ENCODE measurements at regions not wholly inside any gene's neighbourhood (a gene's known extent, or its start where the extent isn't known, plus 50 kb on each side); places are given as distances from the start of the nearest gene placed in this dataset.

GRCh38 chr18:35862119-35862640 lies 110.3 kb upstream of the RMP24 start:
- intact Hi-C loops (cut with DNase I; ENCODE audit: low total_unique reads) (no loop called here), in situ Hi-C loops (cut with MboI; ENCODE audit: low pct_ligation_motif_present in 1 of 4, low pct_unique_long_range_greater_than_20kb in 1 of 4, low sequenced_read_pairs in 3 of 4) (no loop called here)
- no peak overlapping the region for H3K4me3 ChIP-seq
- TF ChIP-seq EP300 (IDR thresholded peaks at IDR 0.05; ENCODE audit: low read depth) (no peak), POLR2AphosphoS5 (IDR thresholded peaks at IDR 0.05) (no peak), POLR2A (IDR thresholded peaks at IDR 0.05) (no peak), CTCF (IDR thresholded peaks at IDR 0.05) (no peak)
- no peak overlapping the region for H3K27ac ChIP-seq
- no peak for DNase-seq
- H3K27me3 ChIP-seq = no peaks in the 10 kb centered on the region
- 57 to 65% methylated on average over 2 to 4 of the region's 4 CpGs for WGBS, 2 donors (ENCODE audit: low coverage in 1 of 2)
- no peaks in the 10 kb centered on the region for H3K36me3 ChIP-seq
- no peaks in the 10 kb centered on the region for H3K9me3 ChIP-seq
- no peaks in the 10 kb centered on the region for H3K4me1 ChIP-seq

GRCh38 chr18:35864916-35865315 lies 107.6 kb upstream of the RMP24 start:
- 80% methylated on average over 1 of the region's 1 CpG; no CpG with 5 or more reads in 1 of the 2 donors for WGBS, 2 donors (ENCODE audit: low coverage in 1 of 2)
- no peak overlapping the region for H3K4me3 ChIP-seq
- H3K4me1 ChIP-seq = no peaks in the 10 kb centered on the region
- no peak for DNase-seq
- no peaks in the 10 kb centered on the region for H3K9me3 ChIP-seq
- intact Hi-C loops (cut with DNase I; ENCODE audit: low total_unique reads) = no loop called here
- H3K36me3 ChIP-seq = no peaks in the 10 kb centered on the region
- no peak overlapping the region for H3K27ac ChIP-seq
- no peaks in the 10 kb centered on the region for H3K27me3 ChIP-seq
- TF ChIP-seq POLR2AphosphoS5 (IDR thresholded peaks at IDR 0.05) (no peak), EP300 (IDR thresholded peaks at IDR 0.05; ENCODE audit: low read depth) (no peak), POLR2A (IDR thresholded peaks at IDR 0.05) (no peak), CTCF (IDR thresholded peaks at IDR 0.05) (no peak)
- in situ Hi-C loops (cut with MboI; ENCODE audit: low pct_ligation_motif_present in 1 of 4, low pct_unique_long_range_greater_than_20kb in 1 of 4, low sequenced_read_pairs in 3 of 4) = no loop called here

GRCh38 chr18:35868915-35869314 lies 103.6 kb upstream of the RMP24 start:
- H3K4me3 ChIP-seq = no peak overlapping the region
- no peaks in the 10 kb centered on the region for H3K4me1 ChIP-seq
- no peaks in the 10 kb centered on the region for H3K36me3 ChIP-seq
- no peak overlapping the region for H3K27ac ChIP-seq
- in situ Hi-C loops (cut with MboI; ENCODE audit: low pct_ligation_motif_present in 1 of 4, low pct_unique_long_range_greater_than_20kb in 1 of 4, low sequenced_read_pairs in 3 of 4) = no loop called here
- no peak for DNase-seq
- H3K27me3 ChIP-seq = no peaks in the 10 kb centered on the region
- intact Hi-C loops (cut with DNase I; ENCODE audit: low total_unique reads) = no loop called here
- H3K9me3 ChIP-seq = no peaks in the 10 kb centered on the region
- TF ChIP-seq POLR2AphosphoS5 (IDR thresholded peaks at IDR 0.05) (no peak), POLR2A (IDR thresholded peaks at IDR 0.05) (no peak), CTCF (IDR thresholded peaks at IDR 0.05) (no peak), EP300 (IDR thresholded peaks at IDR 0.05; ENCODE audit: low read depth) (no peak)

- H3K27me3 ChIP-seq = no peaks in the 10 kb centered on the region
- H3K27ac ChIP-seq = no peak overlapping the region
- H3K4me3 ChIP-seq = no peak overlapping the region
- no peak for DNase-seq
- H3K4me1 ChIP-seq = no peaks in the 10 kb centered on the region
- in situ Hi-C loops (cut with MboI; ENCODE audit: low pct_ligation_motif_present in 1 of 4, low pct_unique_long_range_greater_than_20kb in 1 of 4, low sequenced_read_pairs in 3 of 4) = no loop called here
- intact Hi-C loops (cut with DNase I; ENCODE audit: low total_unique reads) = no loop called here
- no peaks in the 10 kb centered on the region for H3K9me3 ChIP-seq
- no peaks in the 10 kb centered on the region for H3K36me3 ChIP-seq
- WGBS, 2 donors (ENCODE audit: low coverage in 1 of 2) = 49 to 72% methylated on average over 2 of the region's 2 CpGs
- no peak for TF ChIP-seq POLR2AphosphoS5 (IDR thresholded peaks at IDR 0.05)
- TF ChIP-seq EP300 (IDR thresholded peaks at IDR 0.05; ENCODE audit: low read depth) = no peak
- no peak for TF ChIP-seq POLR2A (IDR thresholded peaks at IDR 0.05)
- no peak for TF ChIP-seq CTCF (IDR thresholded peaks at IDR 0.05)
Observed at GRCh38 chr18:35871337-35871736, 101.1 kb upstream of the RMP24 start.

Data from transverse colon (tissue), 4 donors.